GM12891 (cell line): ENCODE measurements at regions not wholly inside any gene's neighbourhood (a gene's known extent, or its start where the extent isn't known, plus 50 kb on each side); places are given as distances from the start of the nearest gene placed in this dataset.

Experiments
- DNase-seq: peaks from one replicate; pipeline ENCODE4 v3.0.0; 2011; ENCODE audit warnings: low spot score; ENCODE audit not compliant: insufficient read length
- FAIRE-seq: peaks from 2 replicates; lab custom pipeline; 2011; peaks lifted over from hg19 to GRCh38; lab: Jason Lieb, UNC
- PAX5 ChIP-seq: IDR thresholded peaks from 2 replicates; pipeline ENCODE4 v1.6.1; 2011; ENCODE audit warnings: low read length, moderate library complexity, mild to moderate bottlenecking; ENCODE audit not compliant: insufficient read depth, severe bottlenecking
- POLR2A ChIP-seq: IDR thresholded peaks from 2 replicates; pipeline ENCODE4 v1.6.1; 2011; ENCODE audit warnings: low read depth, low read length, control low read depth
- POLR2AphosphoS5 ChIP-seq: IDR thresholded peaks from 2 replicates; pipeline ENCODE4 v1.6.1; 2011; ENCODE audit warnings: low read depth, low read length, control low read depth
- POU2F2 ChIP-seq: IDR thresholded peaks from 2 replicates; pipeline ENCODE4 v1.6.1; 2011; ENCODE audit warnings: low read depth, mild to moderate bottlenecking, control low read depth, low read length, moderate library complexity
- SPI1 ChIP-seq: IDR thresholded peaks from 2 replicates; pipeline ENCODE4 v1.6.1; 2011; ENCODE audit warnings: low read depth, low read length, control low read depth
- TAF1 ChIP-seq: IDR thresholded peaks from 2 replicates; pipeline ENCODE4 v1.6.1; 2011; ENCODE audit warnings: low read depth, low read length, control low read depth

DNA sequence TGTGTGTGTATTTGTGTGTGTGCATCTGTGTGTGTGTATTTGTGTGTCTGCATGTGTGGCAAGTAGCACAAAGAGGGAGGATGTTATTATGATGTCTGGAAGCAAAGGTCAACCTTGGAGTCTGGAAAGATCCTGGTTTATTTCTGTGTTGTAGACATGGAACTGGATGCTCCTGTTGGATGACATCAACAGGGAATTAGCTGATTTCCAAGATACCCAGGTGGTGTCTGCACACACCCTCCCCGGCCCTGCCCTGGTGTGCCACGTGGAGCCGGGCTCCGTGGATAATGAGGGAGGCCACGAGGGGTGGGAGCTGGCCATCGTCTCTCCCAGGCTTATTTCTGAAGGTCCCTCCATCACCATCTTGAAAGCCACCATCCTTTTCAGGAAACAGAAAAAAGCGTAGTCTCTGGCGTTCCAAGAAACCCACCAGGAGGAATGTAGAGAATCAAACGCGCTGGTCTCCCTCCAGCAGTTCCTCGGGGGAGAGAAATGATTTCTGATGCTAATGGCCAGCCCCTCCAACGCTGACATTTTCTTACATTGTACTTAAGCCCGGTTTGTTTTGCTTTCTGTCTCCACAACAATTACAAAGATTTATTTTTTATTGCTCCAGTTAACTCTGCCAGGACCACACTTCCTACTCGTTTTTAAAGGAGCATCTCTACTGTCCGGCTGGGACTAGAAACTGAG is 93.3 kb downstream of the FOXL1 start:
- TF ChIP-seq POLR2AphosphoS5 (no peak), SPI1 (no peak), POLR2A (no peak), POU2F2 (no peak), PAX5 (no peak), TAF1 (no peak)
- FAIRE-seq, result no peak
- no peak for DNase-seq

DNA sequence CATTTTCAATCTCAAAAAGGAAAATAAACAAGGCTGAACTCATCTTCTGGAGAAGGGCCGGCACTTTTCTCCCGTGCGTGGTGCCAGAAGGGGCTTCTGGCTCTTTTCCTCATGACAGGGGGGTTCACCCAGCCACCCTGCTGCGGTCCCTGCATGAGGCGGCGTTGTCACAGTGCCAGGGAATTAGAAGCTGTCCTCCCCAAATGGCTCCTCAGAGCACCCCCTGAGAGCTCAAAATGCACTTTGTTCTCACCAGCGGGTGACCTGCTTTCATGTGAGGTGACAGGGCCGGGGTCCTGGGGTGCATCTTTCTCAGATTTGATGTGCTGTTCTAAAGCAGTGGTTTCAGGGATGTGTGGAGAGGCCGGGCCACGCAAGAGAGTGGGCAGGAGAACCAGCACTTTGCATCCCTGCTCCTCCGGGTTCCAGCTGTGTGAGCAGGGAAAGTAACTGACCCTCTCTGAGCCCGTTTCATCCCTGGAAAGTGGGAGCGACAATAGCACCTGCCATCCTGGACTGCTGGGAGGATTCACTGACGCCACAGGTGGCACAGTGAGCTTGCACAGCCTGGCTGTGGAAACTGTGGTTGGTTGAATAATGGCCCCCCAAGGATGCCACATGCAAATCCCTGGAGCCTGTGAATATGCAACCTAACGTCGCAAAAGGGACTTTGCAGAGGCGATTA is 94.0 kb downstream of the FOXL1 start:
- FAIRE-seq (no peak), DNase-seq (no peak)
- TF ChIP-seq PAX5, result no peak
- no peak for TF ChIP-seq POLR2AphosphoS5
- TF ChIP-seq SPI1, result no peak

DNA sequence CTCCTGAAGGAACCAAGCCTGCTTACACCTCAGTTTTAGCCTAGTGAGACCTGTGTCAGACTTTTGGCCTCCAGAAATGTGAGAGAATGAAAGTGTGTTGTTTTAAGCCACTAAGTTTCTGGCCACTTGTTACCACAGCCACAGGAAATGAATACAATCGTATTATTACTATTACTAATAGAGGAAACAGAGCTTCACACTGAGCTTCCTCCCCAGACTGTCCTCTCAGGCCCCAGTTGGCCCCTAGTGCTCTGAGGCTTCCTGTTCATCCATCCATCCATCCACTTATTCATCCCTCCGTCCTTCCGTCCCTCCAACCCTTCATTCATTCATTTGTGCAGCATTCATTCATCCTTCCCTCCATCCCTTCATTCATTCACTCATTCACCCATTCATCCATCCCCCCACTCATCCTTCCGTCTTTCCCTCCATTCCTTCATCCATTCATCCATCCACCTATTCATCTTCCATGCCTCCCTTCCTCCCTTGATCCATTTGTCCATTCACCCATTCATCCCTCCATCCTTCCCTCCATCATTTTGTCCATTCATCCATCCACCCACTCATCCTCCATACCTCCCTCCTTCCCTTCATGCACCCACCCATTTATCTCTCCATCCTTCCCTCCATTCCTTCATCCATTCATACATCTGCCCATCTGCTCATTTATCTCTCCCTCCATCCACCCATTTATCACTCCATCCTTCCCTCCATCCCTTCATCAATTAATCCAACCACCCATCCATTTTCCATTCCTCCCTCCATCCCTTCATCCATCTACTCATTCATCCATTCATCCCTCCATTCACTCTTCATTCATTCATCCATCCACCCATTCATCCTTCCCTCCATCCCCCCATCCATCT is 95.0 kb downstream of the FOXL1 start:
- TF ChIP-seq SPI1 (no peak), PAX5 (no peak), POLR2AphosphoS5 (no peak), POLR2A (no peak), TAF1 (no peak), POU2F2 (no peak)
- DNase-seq, result no peak
- no peak for FAIRE-seq

DNA sequence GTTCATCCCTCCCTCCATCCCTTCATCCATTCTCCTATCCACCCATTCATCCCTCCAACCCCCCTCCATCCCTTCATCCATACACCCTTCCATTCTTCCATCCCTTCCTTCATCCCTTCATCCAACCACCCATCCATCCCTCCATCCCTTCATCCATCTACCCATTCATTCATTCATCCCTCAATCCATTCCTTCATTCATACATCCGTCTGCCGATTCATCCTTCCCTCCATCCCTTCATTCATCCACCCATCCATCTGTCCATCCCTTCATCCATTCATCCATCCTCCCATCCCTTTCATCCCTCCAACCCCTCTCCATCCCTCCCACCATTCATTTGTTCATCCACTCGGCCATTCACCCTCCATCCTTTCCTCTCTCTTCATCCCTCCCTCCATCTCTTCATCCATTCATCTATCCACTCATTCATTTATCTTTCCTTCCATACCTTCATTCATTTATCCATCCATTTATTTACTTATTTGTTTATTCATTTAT is 95.7 kb downstream of the FOXL1 start:
- DNase-seq, result no peak
- FAIRE-seq, result no peak
- no peak for TF ChIP-seq POLR2A
- TF ChIP-seq POU2F2, result no peak
- no peak for TF ChIP-seq TAF1
- no peak for TF ChIP-seq PAX5
- no peak for TF ChIP-seq SPI1
- no peak for TF ChIP-seq POLR2AphosphoS5

DNA sequence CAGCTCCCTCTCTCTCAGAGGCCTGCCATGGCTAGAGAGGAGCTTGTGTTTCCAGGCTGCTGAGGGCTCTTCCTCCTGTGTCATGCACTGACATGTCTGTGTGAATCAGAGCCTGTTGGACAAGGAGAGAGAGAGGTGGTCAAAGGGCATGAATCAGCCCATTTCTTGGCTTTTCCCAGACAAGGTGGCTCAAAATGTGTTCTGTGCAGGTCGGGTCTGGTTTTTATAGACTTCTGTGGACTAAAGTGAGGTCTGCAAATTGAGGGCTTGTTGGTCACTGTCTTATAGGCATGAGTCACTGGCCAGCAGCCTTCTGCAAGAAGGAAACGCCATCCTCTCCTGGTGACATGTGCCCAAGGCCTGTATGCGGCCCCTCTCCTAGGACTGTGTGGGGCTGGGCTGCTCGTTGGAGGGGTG is 97.9 kb downstream of the FOXL1 start:
- DNase-seq, result no peak

DNA sequence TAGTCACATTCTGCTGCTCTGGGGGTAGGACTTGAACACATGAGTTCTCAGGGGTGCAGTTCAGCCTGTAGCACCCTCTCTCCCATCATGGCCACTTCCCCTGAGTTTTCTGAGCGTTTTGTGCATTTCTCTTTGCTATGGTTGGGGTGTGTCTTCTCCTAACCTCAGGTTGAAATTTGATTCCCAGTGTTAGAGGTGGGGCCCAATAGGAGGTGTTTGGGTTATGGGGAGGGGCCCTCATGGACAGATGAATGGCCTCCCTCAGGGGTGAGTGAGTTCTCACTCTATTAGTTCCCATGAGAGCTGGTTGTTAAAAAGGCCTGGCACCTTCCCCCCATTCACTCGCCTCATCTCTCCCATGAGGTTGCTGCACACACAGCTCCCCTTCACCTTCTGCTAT is 101.1 kb downstream of the FOXL1 start:
- no peak for DNase-seq
- no peak for TF ChIP-seq POU2F2
- no peak for TF ChIP-seq POLR2A
- no peak for TF ChIP-seq POLR2AphosphoS5
- no peak for TF ChIP-seq PAX5
- no peak for TF ChIP-seq TAF1
- TF ChIP-seq SPI1, result no peak
- FAIRE-seq, result no peak

More for the DNA sequence above, 97.9 kb downstream of the FOXL1 start:
- no peak for TF ChIP-seq TAF1
- TF ChIP-seq POLR2A, result no peak
- no peak for TF ChIP-seq PAX5
- no peak for TF ChIP-seq POU2F2
- no peak for TF ChIP-seq POLR2AphosphoS5
- FAIRE-seq, result no peak

DNA sequence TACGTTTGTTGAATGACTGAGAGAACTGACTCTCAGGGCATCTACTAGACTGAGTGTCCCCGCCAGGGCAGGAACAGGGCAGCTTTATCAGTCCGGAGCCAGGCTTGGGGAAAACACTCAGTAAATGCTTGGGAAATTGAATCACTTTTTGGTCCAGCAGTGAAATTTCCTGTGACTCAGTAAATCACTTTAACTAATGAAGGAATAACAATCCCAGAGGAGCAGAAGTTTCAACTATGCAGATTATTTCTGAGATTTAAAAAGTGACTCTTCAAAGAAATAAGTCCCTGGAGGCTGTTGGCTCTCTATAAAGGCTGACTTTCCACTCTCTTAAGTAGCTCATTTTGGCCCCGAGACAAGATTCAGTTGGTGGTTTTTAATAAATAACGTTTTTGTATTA is 101.8 kb downstream of the FOXL1 start:
- FAIRE-seq (no peak), DNase-seq (no peak)
- no peak for TF ChIP-seq TAF1
- TF ChIP-seq SPI1, result no peak
- TF ChIP-seq POLR2A, result no peak

DNA sequence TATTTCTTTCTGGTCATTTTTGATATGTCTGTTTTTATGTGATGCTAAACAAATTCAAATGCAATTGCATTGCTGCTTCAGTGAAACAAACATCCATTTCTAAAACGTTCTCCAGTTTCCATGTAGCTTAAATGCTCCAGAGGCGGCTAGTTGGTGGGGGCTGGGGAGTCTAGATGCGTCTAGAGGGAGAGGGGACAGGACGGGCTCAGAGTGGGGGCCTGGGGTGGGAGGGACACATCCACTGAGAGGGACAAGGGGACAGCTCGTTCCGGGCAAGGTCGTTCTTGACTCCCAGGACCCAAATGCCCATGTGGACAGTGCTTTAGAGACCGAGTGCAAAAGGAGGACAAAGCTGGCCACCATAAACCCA is 102.3 kb downstream of the FOXL1 start:
- FAIRE-seq (no peak), DNase-seq (no peak)
- TF ChIP-seq SPI1 (no peak), POU2F2 (no peak), POLR2A (no peak), POLR2AphosphoS5 (no peak), TAF1 (no peak), PAX5 (no peak)

DNA sequence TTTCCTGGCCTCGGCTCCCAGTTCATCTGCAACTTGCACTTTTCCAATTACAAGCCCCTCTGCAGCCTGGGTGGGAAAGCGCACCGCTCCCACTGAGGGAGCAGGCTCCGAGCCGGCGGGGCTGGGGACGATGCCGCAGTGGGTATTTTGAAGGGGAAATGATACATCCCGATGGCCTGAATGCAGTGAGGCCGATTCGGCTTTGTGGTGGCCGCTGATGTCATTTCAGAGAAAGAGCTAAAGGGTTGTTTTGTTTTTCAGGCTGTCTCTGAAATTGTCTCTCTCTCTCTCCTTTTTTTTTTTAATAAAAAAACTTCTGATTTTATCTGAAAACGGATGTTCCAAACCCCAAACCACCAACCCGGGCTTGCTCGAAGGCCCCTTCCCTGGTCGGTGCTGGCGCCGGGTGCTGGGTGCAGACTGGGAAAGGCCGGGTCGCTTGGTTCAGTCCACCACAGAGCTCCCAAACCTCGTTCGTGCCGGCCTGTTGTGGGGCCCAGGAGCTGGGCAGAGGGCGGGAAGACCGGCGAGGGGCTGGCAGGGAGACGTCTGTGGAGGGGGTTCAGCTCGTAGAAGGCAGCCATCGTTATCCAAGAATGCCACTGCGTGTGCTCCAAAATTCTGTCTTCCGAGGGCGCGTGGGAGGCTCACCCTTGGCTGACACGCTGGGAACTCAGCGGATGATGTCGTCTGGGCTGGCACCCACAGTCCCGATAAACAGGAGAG is 102.8 kb downstream of the FOXL1 start:
- DNase-seq (no peak), FAIRE-seq (no peak)

More for the DNA sequence above, 102.8 kb downstream of the FOXL1 start:
- TF ChIP-seq SPI1 (no peak), POLR2A (no peak), POU2F2 (no peak), POLR2AphosphoS5 (no peak), PAX5 (no peak), TAF1 (no peak)
